ENCODE measurements at regions not wholly inside any gene's neighbourhood (a gene's known extent, or its start where the extent isn't known, plus 50 kb on each side); places are given as distances from the start of the nearest gene placed in this dataset.

GRCh38 chr20:52427960-52428359 lies 236.4 kb upstream of the ZFP64 start:
- TF ChIP-seq CTCF (conservative IDR thresholded peaks at IDR 0.05; ENCODE audit: low read length), result no peak
- no peak for TF ChIP-seq EZH2phosphoT487 (IDR thresholded peaks at IDR 0.05; ENCODE audit: borderline replicate concordance)
